H9 (cell line): ENCODE measurements at regions not wholly inside any gene's neighbourhood (a gene's known extent, or its start where the extent isn't known, plus 50 kb on each side); places are given as distances from the start of the nearest gene placed in this dataset.

ENCODE experiments used
- DNase-seq: peaks from one replicate; pipeline ENCODE4 v3.0.0-alpha.2; 2017
- H2AFZ ChIP-seq: one replicate; pipeline ENCODE4 v1.6.1; 2013; ENCODE audit warnings: mild to moderate bottlenecking, low read length, control low read depth, moderate library complexity
- H2AK5ac ChIP-seq: 2 replicates; pipeline ENCODE4 v1.6.1; 2013; ENCODE audit warnings: low read length, control low read depth, mixed read lengths; ENCODE audit not compliant: insufficient read length
- H2BK120ac ChIP-seq: one replicate; pipeline ENCODE4 v1.6.1; 2013; ENCODE audit warnings: low read depth, mild to moderate bottlenecking, low read length, control low read depth, inconsistent platforms; ENCODE audit not compliant: poor library complexity, severe bottlenecking
- H2BK12ac ChIP-seq: 2 replicates; pipeline ENCODE4 v1.6.1; 2013; ENCODE audit warnings: low read length, control low read depth, mixed read lengths, low read depth; ENCODE audit not compliant: insufficient read length
- H2BK15ac ChIP-seq: 2 replicates; pipeline ENCODE4 v1.6.1; 2013; ENCODE audit warnings: low read depth, low read length, control low read depth
- H2BK20ac ChIP-seq: one replicate; pipeline ENCODE4 v1.6.1; 2013; ENCODE audit warnings: low read depth, mild to moderate bottlenecking, low read length, control low read depth, inconsistent platforms; ENCODE audit not compliant: poor library complexity, severe bottlenecking
- H2BK5ac ChIP-seq: 2 replicates; pipeline ENCODE4 v1.6.1; 2013; ENCODE audit warnings: low read length, control low read depth, mixed read lengths; ENCODE audit not compliant: insufficient read length
- H3K14ac ChIP-seq: 2 replicates; pipeline ENCODE4 v1.6.1; 2013; ENCODE audit warnings: low read length, control low read depth; ENCODE audit not compliant: insufficient read depth
- H3K18ac ChIP-seq: 2 replicates; pipeline ENCODE4 v1.6.1; 2013; ENCODE audit warnings: low read depth, mild to moderate bottlenecking, mixed read lengths, low read length, control low read depth; ENCODE audit not compliant: insufficient read length
- H3K23ac ChIP-seq: 2 replicates; pipeline ENCODE4 v1.6.1; 2013; ENCODE audit warnings: low read length, control low read depth, mixed read lengths, low read depth; ENCODE audit not compliant: insufficient read length
- H3K23me2 ChIP-seq: 2 replicates; pipeline ENCODE4 v1.6.1; 2013; ENCODE audit warnings: low read depth, mild to moderate bottlenecking, mixed read lengths, low read length, control low read depth; ENCODE audit not compliant: insufficient read length, poor library complexity, severe bottlenecking
- H3K27ac ChIP-seq: 2 replicates; pipeline ENCODE4 v1.5.1; 2013; ENCODE audit warnings: low read length, control low read depth, mixed read lengths, low read depth; ENCODE audit not compliant: insufficient read length
- H3K27me3 ChIP-seq: 2 replicates; pipeline ENCODE4 v1.6.1; 2013; ENCODE audit warnings: low read length, control low read depth, inconsistent platforms; ENCODE audit not compliant: insufficient read depth
- H3K4ac ChIP-seq: 2 replicates; pipeline ENCODE4 v1.6.1; 2013; ENCODE audit warnings: low read depth, mild to moderate bottlenecking, control low read depth, inconsistent platforms, low read length, moderate library complexity
- H3K4me1 ChIP-seq: 2 replicates; pipeline ENCODE4 v1.6.1; 2013; ENCODE audit warnings: low read length, control low read depth, inconsistent platforms; ENCODE audit not compliant: insufficient read depth
- H3K4me2 ChIP-seq: 2 replicates; pipeline ENCODE4 v1.6.1; 2013; ENCODE audit warnings: low read length, control low read depth, mixed read lengths; ENCODE audit not compliant: insufficient read length, insufficient read depth
- H3K56ac ChIP-seq: 2 replicates; pipeline ENCODE4 v1.6.1; 2013; ENCODE audit warnings: low read depth, mild to moderate bottlenecking, mixed read lengths, low read length, control low read depth; ENCODE audit not compliant: insufficient read length
- H3K79me1 ChIP-seq: 2 replicates; pipeline ENCODE4 v1.6.1; 2013; ENCODE audit warnings: low read depth, mild to moderate bottlenecking, moderate library complexity, low read length, control low read depth, inconsistent platforms; ENCODE audit not compliant: insufficient read depth, poor library complexity, severe bottlenecking
- H3K79me2 ChIP-seq: 2 replicates; pipeline ENCODE4 v1.6.1; 2013; ENCODE audit warnings: low read length, control low read depth, inconsistent platforms; ENCODE audit not compliant: insufficient read depth
- H3K9ac ChIP-seq: 2 replicates; pipeline ENCODE4 v1.6.1; 2013; ENCODE audit warnings: low read length, control low read depth, mixed read lengths; ENCODE audit not compliant: insufficient read length; ENCODE audit errors: extremely low read depth
- H3K9me3 ChIP-seq: one replicate; pipeline ENCODE4 v1.6.1; 2013; ENCODE audit warnings: low read depth, low read length, inconsistent platforms; ENCODE audit not compliant: control insufficient read depth
- H3T11ph ChIP-seq: one replicate; pipeline ENCODE4 v1.6.1; 2013; ENCODE audit warnings: mild to moderate bottlenecking, low read length, control low read depth, inconsistent platforms
- H4K20me1 ChIP-seq: one replicate; pipeline ENCODE4 v1.6.1; 2013; ENCODE audit not compliant: control insufficient read depth, insufficient read length, insufficient read depth
- H4K5ac ChIP-seq: 2 replicates; pipeline ENCODE4 v1.6.1; 2013; ENCODE audit warnings: low read depth, mild to moderate bottlenecking, mixed read lengths, low read length, control low read depth; ENCODE audit not compliant: insufficient read length
- H4K8ac ChIP-seq: replicated peaks from 2 replicates; pipeline ENCODE4 v1.6.1; 2013; ENCODE audit warnings: low read length, control low read depth, mixed read lengths, low read depth; ENCODE audit not compliant: insufficient read length
- H4K91ac ChIP-seq: 2 replicates; pipeline ENCODE4 v1.6.1; 2013; ENCODE audit warnings: low read depth, mild to moderate bottlenecking, moderate library complexity, mixed read lengths, low read length, control low read depth; ENCODE audit not compliant: insufficient read length
- H3K27ac Mint-ChIP-seq, 3 experiments: 2 replicates in 2 of 3; 3 replicates in 1 of 3; pipeline ENCODE4 v1.8.0; 2020 to 2021; ENCODE audit warnings: mixed read lengths in 3 of 3, mild to moderate bottlenecking in 1 of 3, moderate library complexity in 1 of 3
- H3K27me3 Mint-ChIP-seq: 2 replicates; pipeline ENCODE4 v1.8.0; 2021; ENCODE audit warnings: low read depth, mild to moderate bottlenecking, moderate library complexity, mixed read lengths
- H3K36me3 Mint-ChIP-seq, 3 experiments: 2 replicates in 2 of 3; 3 replicates in 1 of 3; pipeline ENCODE4 v1.8.0; 2020 to 2021; ENCODE audit warnings: low read depth in 3 of 3, mixed read lengths in 3 of 3; ENCODE audit not compliant: insufficient read depth in 1 of 3
- H3K4me1 Mint-ChIP-seq, 2 experiments: 2 replicates each; pipeline ENCODE4 v1.8.0; 2020; ENCODE audit warnings: mixed read lengths in 2 of 2
- H3K4me3 Mint-ChIP-seq, 2 experiments: 2 replicates in 1 of 2; 3 replicates in 1 of 2; pipeline ENCODE4 v1.8.0; 2020 to 2021; ENCODE audit warnings: mild to moderate bottlenecking in 2 of 2, mixed read lengths in 2 of 2, moderate library complexity in 1 of 2
- H3K9me3 Mint-ChIP-seq, 2 experiments: 2 replicates in 1 of 2; 3 replicates in 1 of 2; pipeline ENCODE4 v1.8.0; 2020; ENCODE audit warnings: mild to moderate bottlenecking in 2 of 2, mixed read lengths in 2 of 2, moderate library complexity in 1 of 2
- CTCF ChIP-seq: fragments of 200-600 bp; sonication (generic); conservative IDR thresholded peaks from 3 replicates; pipeline ENCODE4 v1.8.0; 2021; ENCODE audit warnings: antibody characterized with exemption, mild to moderate bottlenecking
- WGBS: extraction: QIAGEN DNeasy Blood & Tissue Kit; methylation state at CpG from one replicate; pipeline ENCODE4 v1.1.7; 2013; ENCODE audit warnings: missing lambda C conversion rate, low lambda C conversion rate, mixed read lengths; ENCODE audit not compliant: insufficient read length; ENCODE audit errors: extremely low coverage; 5-methylcytosine and 5-hydroxymethylcytosine counted together

GRCh38 chr10:9762966-9763656 lies 1254.6 kb upstream of the CELF2 start:
- Histone ChIP-seq H3K4me1 (no peaks in the 10 kb centered on the region), H2BK20ac (no peak overlapping the region), H2BK5ac (no peak overlapping the region), H2AFZ (no peak overlapping the region), H3T11ph (no peak overlapping the region), H3K27ac (no peak overlapping the region), H2BK12ac (no peak overlapping the region), H3K9ac (no peak overlapping the region), H3K14ac (no peak overlapping the region), H3K56ac (no peak overlapping the region), H2BK120ac (no peak overlapping the region), H3K9me3 (no peaks in the 10 kb centered on the region), H3K23ac (no peak overlapping the region), H3K79me2 (no peaks in the 10 kb centered on the region), H3K4ac (no peak overlapping the region), H3K18ac (no peak overlapping the region), H2AK5ac (no peak overlapping the region), H4K8ac (no peak overlapping the region), H4K91ac (no peak overlapping the region), H4K20me1 (no peaks in the 10 kb centered on the region), H4K5ac (no peak overlapping the region), H3K79me1 (no peaks in the 10 kb centered on the region), H3K27me3 (no peaks in the 10 kb centered on the region), H3K4me2 (no peak overlapping the region), H3K23me2 (no peaks in the 10 kb centered on the region), H2BK15ac (no peak overlapping the region)
- no peak overlapping the region for H3K4me3 Mint-ChIP-seq
- H3K27me3 Mint-ChIP-seq, result no peaks in the 10 kb centered on the region
- H3K27ac Mint-ChIP-seq, result no peak overlapping the region
- TF ChIP-seq CTCF, result no peak
- no peak for DNase-seq
- peaks cover 8 to 10% of the 10 kb centered on the region in 2 experiments; a peak in 4 of 5 replicates for H3K9me3 Mint-ChIP-seq
- peaks cover 0 to 15% (median 8%) of the 10 kb centered on the region in 3 experiments; a peak in 3 of 7 replicates for H3K36me3 Mint-ChIP-seq
- no CpG with 5 or more reads among the region's 7 CpGs for WGBS
- no peaks in the 10 kb centered on the region; a peak in 1 of 4 replicates for H3K4me1 Mint-ChIP-seq
